Adrenal gland (tissue), 5 donors: ENCODE measurements at regions not wholly inside any gene's neighbourhood (a gene's known extent, or its start where the extent isn't known, plus 50 kb on each side); places are given as distances from the start of the nearest gene placed in this dataset.

Experiments used
- POLR2A ChIP-seq, 2 donors: fragments of 450-650 bp; IDR thresholded peaks; one replicate each; pipeline ENCODE4 v1.6.1; 2017; ENCODE audit warnings: antibody characterized with exemption in 2 of 2, mild to moderate bottlenecking in 2 of 2, moderate library complexity in 1 of 2
- TF ChIP-seq, protein P1 (sequence below), 6 experiments: fragments of 450-650 bp in 4 of 6; fragments of 200-600 bp in 2 of 6; sonication (generic) in 1 of 6; IDR thresholded peaks; 1 replicate in 5 of 6; 2 replicates in 1 of 6; pipeline versions ENCODE4 v1.5.1 to v1.8.0; 2016 to 2021; ENCODE audit warnings: antibody characterized with exemption in 6 of 6, mild to moderate bottlenecking in 2 of 6, moderate library complexity in 1 of 6
- donor health status: DM: no; HTN: no; CAD: no.

DNA sequence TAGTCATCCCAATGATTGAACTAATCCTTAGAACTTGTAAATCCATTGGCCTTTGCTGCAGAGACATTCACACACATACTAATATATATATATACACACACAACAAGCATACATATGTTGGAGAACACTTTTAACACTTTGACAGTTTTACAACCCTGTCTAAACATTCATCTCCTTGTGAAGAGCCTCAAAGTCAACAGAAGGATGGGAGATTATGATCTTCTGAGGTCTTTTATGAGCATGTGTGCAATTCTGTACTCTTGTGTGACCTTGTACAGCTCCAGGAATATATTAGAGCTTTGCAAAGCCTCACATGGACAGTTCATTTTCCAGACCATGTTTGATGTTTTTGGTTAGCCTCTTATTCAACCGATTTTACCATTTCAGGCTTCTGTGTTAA lies 589.0 kb downstream of the NXPH1 start:
- no peak for TF ChIP-seq POLR2A (IDR thresholded peaks at IDR 0.05)
- TF ChIP-seq, protein P1, sequence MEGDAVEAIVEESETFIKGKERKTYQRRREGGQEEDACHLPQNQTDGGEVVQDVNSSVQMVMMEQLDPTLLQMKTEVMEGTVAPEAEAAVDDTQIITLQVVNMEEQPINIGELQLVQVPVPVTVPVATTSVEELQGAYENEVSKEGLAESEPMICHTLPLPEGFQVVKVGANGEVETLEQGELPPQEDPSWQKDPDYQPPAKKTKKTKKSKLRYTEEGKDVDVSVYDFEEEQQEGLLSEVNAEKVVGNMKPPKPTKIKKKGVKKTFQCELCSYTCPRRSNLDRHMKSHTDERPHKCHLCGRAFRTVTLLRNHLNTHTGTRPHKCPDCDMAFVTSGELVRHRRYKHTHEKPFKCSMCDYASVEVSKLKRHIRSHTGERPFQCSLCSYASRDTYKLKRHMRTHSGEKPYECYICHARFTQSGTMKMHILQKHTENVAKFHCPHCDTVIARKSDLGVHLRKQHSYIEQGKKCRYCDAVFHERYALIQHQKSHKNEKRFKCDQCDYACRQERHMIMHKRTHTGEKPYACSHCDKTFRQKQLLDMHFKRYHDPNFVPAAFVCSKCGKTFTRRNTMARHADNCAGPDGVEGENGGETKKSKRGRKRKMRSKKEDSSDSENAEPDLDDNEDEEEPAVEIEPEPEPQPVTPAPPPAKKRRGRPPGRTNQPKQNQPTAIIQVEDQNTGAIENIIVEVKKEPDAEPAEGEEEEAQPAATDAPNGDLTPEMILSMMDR (IDR thresholded peaks at IDR 0.05), result no peak
